WTC11 (cell line): ENCODE measurements at regions not wholly inside any gene's neighbourhood (a gene's known extent, or its start where the extent isn't known, plus 50 kb on each side); places are given as distances from the start of the nearest gene placed in this dataset.
"Not testable (repeated sequence)": the region's sequence is repeated elsewhere in the genome, so short reads cannot be mapped to it uniquely, and the experiment has no call there.

Source experiments
- ATAC-seq: fragments of 200-7000 bp; cut with Tn5 transposase; 2 replicates; pipeline ENCODE4 v1.10.0; 2021; ENCODE audit warnings: mild to moderate bottlenecking, moderate library complexity
- CTCF ChIA-PET: fragments of 300-600 bp; sonication (Branson Sonifier 250); formaldehyde crosslinking; loops from one replicate; lab custom pipeline; 2021; ENCODE audit warnings: antibody characterized with exemption; lab: Charles Lee
- POLR2A ChIA-PET: fragments of 350-600 bp; sonication (Branson Sonifier 250); formaldehyde crosslinking; loops from one replicate; lab custom pipeline; 2021; ENCODE audit warnings: antibody characterized with exemption; lab: Charles Lee
- DNase-seq: peaks from one replicate; pipeline ENCODE4 v3.0.0; 2021; ENCODE audit warnings: low spot score
- H3K27ac Mint-ChIP-seq: 2 replicates; pipeline ENCODE4 v1.8.0; 2021; ENCODE audit warnings: mixed read lengths
- H3K27me3 Mint-ChIP-seq: 2 replicates; pipeline ENCODE4 v1.8.0; 2021; ENCODE audit warnings: low read depth, mild to moderate bottlenecking, moderate library complexity, mixed read lengths
- H3K36me3 Mint-ChIP-seq: 2 replicates; pipeline ENCODE4 v1.8.0; 2021; ENCODE audit warnings: mixed read lengths
- H3K4me1 Mint-ChIP-seq: 2 replicates; pipeline ENCODE4 v1.8.0; 2022; ENCODE audit warnings: mixed read lengths
- H3K4me3 Mint-ChIP-seq: 2 replicates; pipeline ENCODE4 v1.8.0; 2021; ENCODE audit warnings: mild to moderate bottlenecking, moderate library complexity, mixed read lengths
- H3K9me3 Mint-ChIP-seq: 2 replicates; pipeline ENCODE4 v1.8.0; 2021; ENCODE audit warnings: mixed read lengths
- ATF6 ChIP-seq: sonication (generic); formaldehyde crosslinking; IDR thresholded peaks from 2 replicates; pipeline ENCODE4 v1.8.1; 2023; ENCODE audit warnings: mild to moderate bottlenecking, missing genetic modification reagents
- E2F4 ChIP-seq: sonication (generic); formaldehyde crosslinking; IDR thresholded peaks from 2 replicates; pipeline ENCODE4 v1.8.1; 2022; ENCODE audit warnings: low read depth, mild to moderate bottlenecking, moderate library complexity, missing genetic modification reagents, borderline replicate concordance
- ESRRA ChIP-seq: sonication (generic); formaldehyde crosslinking; IDR thresholded peaks from 2 replicates; pipeline ENCODE4 v1.8.1; 2022; ENCODE audit warnings: mild to moderate bottlenecking, missing genetic modification reagents, borderline replicate concordance
- FOXK1 ChIP-seq: sonication (generic); formaldehyde crosslinking; IDR thresholded peaks from 2 replicates; pipeline ENCODE4 v1.8.0; 2022; ENCODE audit warnings: mild to moderate bottlenecking, moderate library complexity, missing genetic modification reagents
- GABPB1 ChIP-seq: sonication (generic); formaldehyde crosslinking; IDR thresholded peaks from 2 replicates; pipeline ENCODE4 v1.8.1; 2023; ENCODE audit warnings: mild to moderate bottlenecking, missing genetic modification reagents
- JUN ChIP-seq: sonication (generic); formaldehyde crosslinking; IDR thresholded peaks from 2 replicates; pipeline ENCODE4 v1.8.0; 2023; ENCODE audit warnings: mild to moderate bottlenecking, missing genetic modification reagents
- NFATC4 ChIP-seq: fragments of 250-450 bp; sonication (Bioruptor Pico); IDR thresholded peaks from 2 replicates; pipeline ENCODE4 v1.9.0; 2021; ENCODE audit warnings: mild to moderate bottlenecking
- NFYB ChIP-seq: sonication (generic); formaldehyde crosslinking; conservative IDR thresholded peaks from 2 replicates; pipeline ENCODE4 v1.8.0; 2022; ENCODE audit warnings: low read depth, missing genetic modification reagents
- NR2C2 ChIP-seq: sonication (generic); formaldehyde crosslinking; IDR thresholded peaks from 2 replicates; pipeline ENCODE4 v1.8.0; 2022; ENCODE audit warnings: mild to moderate bottlenecking, missing genetic modification reagents
- TCF7 ChIP-seq: sonication (generic); formaldehyde crosslinking; IDR thresholded peaks from 2 replicates; pipeline ENCODE4 v1.8.0; 2022; ENCODE audit warnings: mild to moderate bottlenecking, low read depth, missing genetic modification reagents, moderate library complexity
- TEAD1 ChIP-seq: sonication (generic); formaldehyde crosslinking; IDR thresholded peaks from 2 replicates; pipeline ENCODE4 v1.8.0; 2022; ENCODE audit warnings: mild to moderate bottlenecking, missing genetic modification reagents
- TEAD4 ChIP-seq: sonication (generic); formaldehyde crosslinking; IDR thresholded peaks from 2 replicates; pipeline ENCODE4 v1.8.0; 2022; ENCODE audit warnings: mild to moderate bottlenecking, missing genetic modification reagents
- ZBTB21 ChIP-seq: sonication (generic); formaldehyde crosslinking; IDR thresholded peaks from 2 replicates; pipeline ENCODE4 v1.8.1; 2023; ENCODE audit warnings: mild to moderate bottlenecking, missing genetic modification reagents, borderline replicate concordance
- ZNF396 ChIP-seq: fragments of 250-450 bp; sonication (Bioruptor Pico); IDR thresholded peaks from 2 replicates; pipeline ENCODE4 v1.8.0; 2021; ENCODE audit warnings: mild to moderate bottlenecking, moderate library complexity, borderline replicate concordance
- TF ChIP-seq, protein P1 (sequence below): sonication (generic); formaldehyde crosslinking; IDR thresholded peaks from 2 replicates; pipeline ENCODE4 v1.8.1; 2023; ENCODE audit warnings: mild to moderate bottlenecking, missing genetic modification reagents, moderate library complexity
- TF ChIP-seq, protein P2 (sequence below): sonication (generic); formaldehyde crosslinking; IDR thresholded peaks from 2 replicates; pipeline ENCODE4 v1.8.1; 2022; ENCODE audit warnings: mild to moderate bottlenecking, moderate library complexity, missing genetic modification reagents
- TF ChIP-seq, protein P3 (sequence below): sonication (generic); formaldehyde crosslinking; IDR thresholded peaks from 2 replicates; pipeline ENCODE4 v1.8.0; 2022; ENCODE audit warnings: mild to moderate bottlenecking, missing genetic modification reagents
- TF ChIP-seq, protein P4 (sequence below): fragments of 250-450 bp; sonication (Bioruptor Pico); IDR thresholded peaks from 2 replicates; pipeline ENCODE4 v2.1.2; 2022; ENCODE audit warnings: mild to moderate bottlenecking, moderate library complexity

DNA sequence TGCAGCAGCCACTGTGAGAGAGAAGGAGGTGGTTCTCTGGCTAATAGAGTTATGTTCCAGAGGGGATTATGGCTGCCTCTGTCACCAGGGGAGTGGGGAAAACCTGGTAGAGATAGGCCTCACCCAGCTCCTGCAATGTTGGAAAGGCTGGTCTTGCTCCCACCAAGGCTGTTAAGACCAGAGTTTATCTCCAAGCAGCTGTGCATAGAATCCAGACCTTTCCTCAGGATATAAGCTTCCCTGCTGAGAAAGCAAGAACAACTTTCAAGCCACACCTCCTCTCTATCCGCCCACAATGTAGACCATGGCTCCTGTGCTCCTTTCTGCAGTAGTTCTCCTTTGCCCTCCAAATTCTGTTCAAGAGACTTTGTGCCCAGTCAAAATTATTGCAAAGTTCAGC lies 1375.4 kb downstream of the REEP3 start:
- ATAC-seq (no peak), DNase-seq (no peak)
- H3K36me3 Mint-ChIP-seq: no peaks in the 10 kb centered on the region
- no peaks in the 10 kb centered on the region for H3K4me1 Mint-ChIP-seq
- H3K9me3 Mint-ChIP-seq: peaks cover 32% of the 10 kb centered on the region
- ChIA-PET CTCF (no interaction called here), POLR2A (no interaction called here)
- TF ChIP-seq, protein P1, sequence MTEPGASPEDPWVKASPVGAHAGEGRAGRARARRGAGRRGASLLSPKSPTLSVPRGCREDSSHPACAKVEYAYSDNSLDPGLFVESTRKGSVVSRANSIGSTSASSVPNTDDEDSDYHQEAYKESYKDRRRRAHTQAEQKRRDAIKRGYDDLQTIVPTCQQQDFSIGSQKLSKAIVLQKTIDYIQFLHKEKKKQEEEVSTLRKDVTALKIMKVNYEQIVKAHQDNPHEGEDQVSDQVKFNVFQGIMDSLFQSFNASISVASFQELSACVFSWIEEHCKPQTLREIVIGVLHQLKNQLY (CRISPR knock-in tag): no peak
- no peak for TF ChIP-seq ESRRA (CRISPR knock-in tag)
- no peak for TF ChIP-seq GABPB1
- no peak for TF ChIP-seq TCF7
- no peak for TF ChIP-seq NR2C2 (CRISPR knock-in tag)
- no peak for TF ChIP-seq TEAD1 (CRISPR knock-in tag)
- TF ChIP-seq TEAD4: no peak
- TF ChIP-seq NFATC4: no peak
- H3K27ac Mint-ChIP-seq: no peak overlapping the region
- no peaks in the 10 kb centered on the region for H3K27me3 Mint-ChIP-seq
- no peak overlapping the region for H3K4me3 Mint-ChIP-seq

DNA sequence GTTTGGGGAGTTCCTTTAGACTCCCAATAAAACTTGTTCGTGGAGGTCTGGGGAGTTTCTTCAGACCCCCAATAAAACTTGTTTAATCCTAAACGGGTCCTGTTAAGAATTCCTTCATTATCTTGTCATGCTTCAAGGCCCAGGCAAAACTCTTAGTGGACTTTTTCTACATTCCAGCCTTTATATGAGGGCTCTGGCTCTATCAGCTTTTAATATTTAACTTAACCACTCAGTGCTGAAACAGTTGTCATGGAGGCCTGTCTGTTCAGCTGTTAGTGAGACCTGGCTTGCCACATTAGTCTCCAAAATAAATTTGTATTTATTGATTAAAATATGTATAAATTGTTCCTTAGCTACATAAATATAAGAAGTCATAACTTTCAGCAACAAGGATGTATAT lies 1385.1 kb downstream of the REEP3 start:
- DNase-seq, H3K4me1 Mint-ChIP-seq, H3K4me3 Mint-ChIP-seq, H3K36me3 Mint-ChIP-seq, H3K9me3 Mint-ChIP-seq, H3K27ac Mint-ChIP-seq, ATAC-seq, CTCF ChIA-PET, H3K27me3 Mint-ChIP-seq, POLR2A ChIA-PET: not testable (repeated sequence)

GRCh38 chr10:64924306-64924705 lies 1403.1 kb downstream of the REEP3 start:
- Mint-ChIP-seq H3K4me3 (peak overlapping the region; percentile 74), H3K36me3 (peaks cover 28% of the 10 kb centered on the region), H3K9me3 (peaks cover 32% of the 10 kb centered on the region)
- peak; percentile 20 for DNase-seq
- ATAC-seq, H3K4me1 Mint-ChIP-seq, CTCF ChIA-PET, H3K27ac Mint-ChIP-seq, H3K27me3 Mint-ChIP-seq, POLR2A ChIA-PET: not testable (repeated sequence)
- TF ChIP-seq FOXK1 (CRISPR knock-in tag): peak; percentile 31; the same call in 1 of the 2 replicates

DNA sequence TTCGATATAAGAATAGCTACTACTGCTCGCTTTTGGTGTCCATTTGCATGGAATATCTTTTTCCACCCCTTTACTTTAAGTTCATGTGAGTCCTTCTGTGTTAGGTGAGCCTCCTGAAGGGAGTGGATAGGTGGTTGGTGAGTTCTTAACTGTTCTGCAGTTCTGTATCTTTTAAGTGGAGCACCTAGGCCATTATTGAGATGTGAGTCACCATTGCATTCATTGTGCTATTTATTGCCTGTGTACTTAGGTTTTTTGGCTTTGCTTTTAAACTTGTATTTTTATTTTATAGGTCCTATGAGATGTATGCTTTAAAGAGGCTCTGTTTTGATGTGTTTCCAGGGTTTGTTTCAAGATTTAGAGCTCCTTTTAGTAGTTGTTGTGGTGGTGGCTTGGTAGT lies 1430.8 kb downstream of the REEP3 start:
- Mint-ChIP-seq H3K9me3 (peaks cover 64% of the 10 kb centered on the region), H3K27ac (no peak overlapping the region)
- POLR2A ChIA-PET: no interaction called here

GRCh38 chr10:64956441-64956840 lies 1435.2 kb downstream of the REEP3 start:
- no peak overlapping the region for H3K27ac Mint-ChIP-seq
- ChIA-PET CTCF (no interaction called here), POLR2A (no interaction called here)
- no peak for ATAC-seq
- no peak overlapping the region for H3K4me3 Mint-ChIP-seq
- H3K4me1 Mint-ChIP-seq: no peaks in the 10 kb centered on the region
- H3K36me3 Mint-ChIP-seq: peaks cover 14% of the 10 kb centered on the region
- H3K9me3 Mint-ChIP-seq: peaks cover 33% of the 10 kb centered on the region
- no peaks in the 10 kb centered on the region for H3K27me3 Mint-ChIP-seq
- no peak for DNase-seq
- TF ChIP-seq, protein P2, sequence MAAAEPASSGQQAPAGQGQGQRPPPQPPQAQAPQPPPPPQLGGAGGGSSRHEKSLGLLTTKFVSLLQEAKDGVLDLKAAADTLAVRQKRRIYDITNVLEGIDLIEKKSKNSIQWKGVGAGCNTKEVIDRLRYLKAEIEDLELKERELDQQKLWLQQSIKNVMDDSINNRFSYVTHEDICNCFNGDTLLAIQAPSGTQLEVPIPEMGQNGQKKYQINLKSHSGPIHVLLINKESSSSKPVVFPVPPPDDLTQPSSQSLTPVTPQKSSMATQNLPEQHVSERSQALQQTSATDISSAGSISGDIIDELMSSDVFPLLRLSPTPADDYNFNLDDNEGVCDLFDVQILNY (CRISPR knock-in tag): no peak
- TF ChIP-seq TEAD4: no peak
- TF ChIP-seq, protein P3, sequence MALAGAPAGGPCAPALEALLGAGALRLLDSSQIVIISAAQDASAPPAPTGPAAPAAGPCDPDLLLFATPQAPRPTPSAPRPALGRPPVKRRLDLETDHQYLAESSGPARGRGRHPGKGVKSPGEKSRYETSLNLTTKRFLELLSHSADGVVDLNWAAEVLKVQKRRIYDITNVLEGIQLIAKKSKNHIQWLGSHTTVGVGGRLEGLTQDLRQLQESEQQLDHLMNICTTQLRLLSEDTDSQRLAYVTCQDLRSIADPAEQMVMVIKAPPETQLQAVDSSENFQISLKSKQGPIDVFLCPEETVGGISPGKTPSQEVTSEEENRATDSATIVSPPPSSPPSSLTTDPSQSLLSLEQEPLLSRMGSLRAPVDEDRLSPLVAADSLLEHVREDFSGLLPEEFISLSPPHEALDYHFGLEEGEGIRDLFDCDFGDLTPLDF (CRISPR knock-in tag): no peak
- TF ChIP-seq E2F4 (CRISPR knock-in tag): no peak
- TF ChIP-seq NFYB: no peak
- TF ChIP-seq JUN: no peak
- TF ChIP-seq, protein P4, sequence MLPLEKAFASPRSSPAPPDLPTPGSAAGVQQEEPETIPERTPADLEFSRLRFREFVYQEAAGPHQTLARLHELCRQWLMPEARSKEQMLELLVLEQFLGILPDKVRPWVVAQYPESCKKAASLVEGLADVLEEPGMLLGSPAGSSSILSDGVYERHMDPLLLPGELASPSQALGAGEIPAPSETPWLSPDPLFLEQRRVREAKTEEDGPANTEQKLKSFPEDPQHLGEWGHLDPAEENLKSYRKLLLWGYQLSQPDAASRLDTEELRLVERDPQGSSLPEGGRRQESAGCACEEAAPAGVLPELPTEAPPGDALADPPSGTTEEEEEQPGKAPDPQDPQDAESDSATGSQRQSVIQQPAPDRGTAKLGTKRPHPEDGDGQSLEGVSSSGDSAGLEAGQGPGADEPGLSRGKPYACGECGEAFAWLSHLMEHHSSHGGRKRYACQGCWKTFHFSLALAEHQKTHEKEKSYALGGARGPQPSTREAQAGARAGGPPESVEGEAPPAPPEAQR (CRISPR knock-in tag): no peak
- TF ChIP-seq ZBTB21 (CRISPR knock-in tag): no peak
- TF ChIP-seq, protein P1 (CRISPR knock-in tag): no peak

More for the DNA sequence above, 1430.8 kb downstream of the REEP3 start:
- DNase-seq: no peak
- no peaks in the 10 kb centered on the region for H3K27me3 Mint-ChIP-seq
- TF ChIP-seq ATF6 (CRISPR knock-in tag): no peak
- no peak for TF ChIP-seq ZNF396 (CRISPR knock-in tag)
- TF ChIP-seq, all 79 proteins: peak for 0
- H3K4me1 Mint-ChIP-seq: no peaks in the 10 kb centered on the region
- H3K36me3 Mint-ChIP-seq: peaks cover 21% of the 10 kb centered on the region
- no peak overlapping the region for H3K4me3 Mint-ChIP-seq
- CTCF ChIA-PET: no interaction called here
- no peak for ATAC-seq
